Epithelial cell of esophagus (primary cell): ENCODE measurements at regions not wholly inside any gene's neighbourhood (a gene's known extent, or its start where the extent isn't known, plus 50 kb on each side); places are given as distances from the start of the nearest gene placed in this dataset.

Source experiments
- DNase-seq: peaks from one replicate; pipeline ENCODE4 v3.0.0; 2010; ENCODE audit warnings: low read depth
- H3K4me3 ChIP-seq: 2 replicates; pipeline ENCODE4 v1.5.1; 2011; ENCODE audit warnings: mild to moderate bottlenecking, low read length, control low read depth
- TF ChIP-seq, protein P1 (sequence below): IDR thresholded peaks from 2 replicates; pipeline ENCODE4 v1.5.1; 2011; ENCODE audit warnings: low read depth, mild to moderate bottlenecking, low read length, control low read depth, inconsistent platforms; ENCODE audit not compliant: insufficient read depth; ENCODE audit errors: missing control alignments

DNA sequence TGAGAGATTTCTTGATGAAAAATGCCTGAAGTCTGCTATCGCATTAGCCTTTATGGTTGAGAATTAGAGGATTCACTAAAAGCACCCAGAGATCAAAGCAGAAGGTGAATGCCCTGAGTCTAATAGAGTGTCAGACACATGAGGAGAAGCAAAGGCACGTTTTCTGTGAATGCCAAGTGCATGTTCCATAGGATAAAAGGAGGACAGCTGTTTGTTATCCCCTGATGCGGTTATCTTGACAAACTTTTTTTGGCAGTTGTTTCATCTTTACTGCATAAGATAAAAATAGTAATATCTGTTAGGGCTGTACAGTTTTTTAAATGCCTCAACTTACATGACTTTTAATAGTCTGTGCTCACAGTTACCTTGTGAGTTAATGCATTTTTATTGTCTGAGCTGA, 65.3 kb upstream of the CD96 start:
- H3K4me3 ChIP-seq, result no peak overlapping the region
- DNase-seq, result no peak
- TF ChIP-seq, protein P1, sequence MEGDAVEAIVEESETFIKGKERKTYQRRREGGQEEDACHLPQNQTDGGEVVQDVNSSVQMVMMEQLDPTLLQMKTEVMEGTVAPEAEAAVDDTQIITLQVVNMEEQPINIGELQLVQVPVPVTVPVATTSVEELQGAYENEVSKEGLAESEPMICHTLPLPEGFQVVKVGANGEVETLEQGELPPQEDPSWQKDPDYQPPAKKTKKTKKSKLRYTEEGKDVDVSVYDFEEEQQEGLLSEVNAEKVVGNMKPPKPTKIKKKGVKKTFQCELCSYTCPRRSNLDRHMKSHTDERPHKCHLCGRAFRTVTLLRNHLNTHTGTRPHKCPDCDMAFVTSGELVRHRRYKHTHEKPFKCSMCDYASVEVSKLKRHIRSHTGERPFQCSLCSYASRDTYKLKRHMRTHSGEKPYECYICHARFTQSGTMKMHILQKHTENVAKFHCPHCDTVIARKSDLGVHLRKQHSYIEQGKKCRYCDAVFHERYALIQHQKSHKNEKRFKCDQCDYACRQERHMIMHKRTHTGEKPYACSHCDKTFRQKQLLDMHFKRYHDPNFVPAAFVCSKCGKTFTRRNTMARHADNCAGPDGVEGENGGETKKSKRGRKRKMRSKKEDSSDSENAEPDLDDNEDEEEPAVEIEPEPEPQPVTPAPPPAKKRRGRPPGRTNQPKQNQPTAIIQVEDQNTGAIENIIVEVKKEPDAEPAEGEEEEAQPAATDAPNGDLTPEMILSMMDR, result no peak

DNA sequence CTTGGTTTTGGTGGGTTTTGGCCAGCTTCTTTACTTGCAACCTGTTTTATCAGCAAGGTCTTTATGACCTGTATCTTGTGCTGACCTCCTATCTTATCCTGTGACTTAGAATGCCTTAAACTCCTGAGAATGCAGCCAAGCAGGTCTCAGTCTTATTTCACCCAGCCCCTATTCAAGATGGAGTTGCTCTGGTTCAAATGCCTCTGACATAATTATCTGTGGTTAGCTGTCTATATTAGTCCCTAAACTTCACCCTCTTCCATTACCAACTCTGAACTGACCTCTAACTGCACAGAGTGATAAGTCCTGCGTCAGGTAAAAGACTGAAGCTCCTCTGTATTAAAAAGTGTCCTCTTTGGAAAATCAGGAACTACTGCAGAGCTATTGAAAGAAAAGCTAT, 61.9 kb upstream of the CD96 start:
- H3K4me3 ChIP-seq, result no peak overlapping the region
- no peak for DNase-seq
- TF ChIP-seq, protein P1, result no peak

DNA sequence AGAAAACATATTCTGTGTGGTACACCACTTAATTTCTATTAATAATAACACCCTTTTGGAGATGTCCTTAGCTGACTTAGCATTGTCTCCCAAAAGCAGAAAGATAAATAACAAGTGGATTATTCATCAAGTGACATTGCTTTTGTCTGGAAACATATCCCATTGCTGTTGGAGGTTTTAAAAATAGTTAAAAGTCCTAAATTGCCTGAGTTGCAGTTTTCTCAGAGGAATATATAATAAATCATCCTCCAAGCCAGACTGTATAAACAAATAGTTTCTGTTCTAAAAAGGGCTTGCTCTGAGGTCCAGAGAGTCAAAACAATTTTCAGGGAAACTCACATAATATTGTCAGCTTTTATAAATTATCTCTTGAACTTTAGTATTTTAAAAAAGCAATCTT, 60.4 kb upstream of the CD96 start:
- DNase-seq, result no peak
- no peak overlapping the region for H3K4me3 ChIP-seq
- TF ChIP-seq, protein P1, result no peak

DNA sequence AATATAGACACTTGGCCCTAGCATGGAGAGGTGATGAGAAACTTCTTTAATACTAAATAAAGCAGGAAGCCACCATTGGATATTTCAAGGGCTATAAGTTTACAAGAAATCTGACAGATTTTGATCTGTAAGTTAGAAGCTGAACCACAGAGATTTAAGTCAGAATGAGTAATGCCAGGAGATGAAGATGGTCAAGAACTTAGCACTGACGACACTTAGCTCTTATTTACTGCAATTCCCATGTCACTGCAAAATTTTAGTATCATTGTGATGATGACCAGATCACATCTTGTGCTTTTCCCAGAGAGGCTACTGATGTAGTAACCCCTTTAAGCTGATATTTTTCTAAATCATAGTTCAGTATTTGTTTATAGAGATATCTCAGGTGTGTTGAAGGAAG, 59.4 kb upstream of the CD96 start:
- H3K4me3 ChIP-seq, result no peak overlapping the region
- TF ChIP-seq, protein P1, result no peak
- no peak for DNase-seq

DNA sequence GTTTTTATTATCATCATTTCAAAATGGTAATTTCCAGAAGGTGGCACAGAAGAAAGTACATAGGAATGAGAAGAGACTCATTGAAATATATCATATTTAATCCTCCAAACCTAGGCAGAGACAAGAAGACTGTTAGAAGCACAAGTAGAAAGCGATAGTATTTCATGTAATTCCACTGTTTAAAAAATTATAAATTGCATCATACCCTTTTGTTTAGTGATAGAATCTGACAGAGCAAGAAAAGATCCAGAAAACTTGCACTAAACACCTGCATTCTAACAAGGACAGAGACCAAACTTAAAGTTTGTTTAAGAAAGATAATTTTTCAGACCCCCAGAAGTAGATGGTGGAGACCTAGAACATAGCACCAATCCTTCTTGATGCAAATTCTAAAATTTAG, 56.9 kb upstream of the CD96 start:
- TF ChIP-seq, protein P1, result no peak
- no peak for DNase-seq
- no peak overlapping the region for H3K4me3 ChIP-seq
